Keratinocyte (primary cell): ENCODE measurements at regions not wholly inside any gene's neighbourhood (a gene's known extent, or its start where the extent isn't known, plus 50 kb on each side); places are given as distances from the start of the nearest gene placed in this dataset.

Experiments used
- EZH2 ChIP-seq: IDR thresholded peaks from one replicate; pipeline ENCODE4 v1.6.1; 2012; ENCODE audit warnings: inconsistent platforms, mild to moderate bottlenecking, low read length, moderate library complexity
- TF ChIP-seq, protein P1 (sequence below), 3 experiments: IDR thresholded peaks in 1 of 3; conservative IDR thresholded peaks in 1 of 3; optimal IDR thresholded peaks in 1 of 3; 2 replicates in 2 of 3; 3 replicates in 1 of 3; pipeline versions ENCODE3 to v1.5.1; 2011; ENCODE audit warnings: low read length in 3 of 3, mild to moderate bottlenecking in 3 of 3, moderate library complexity in 2 of 3, control low read depth in 1 of 3, inconsistent platforms in 1 of 3; ENCODE audit not compliant: insufficient read depth in 2 of 3; ENCODE audit errors: extremely low read depth in 1 of 3

DNA sequence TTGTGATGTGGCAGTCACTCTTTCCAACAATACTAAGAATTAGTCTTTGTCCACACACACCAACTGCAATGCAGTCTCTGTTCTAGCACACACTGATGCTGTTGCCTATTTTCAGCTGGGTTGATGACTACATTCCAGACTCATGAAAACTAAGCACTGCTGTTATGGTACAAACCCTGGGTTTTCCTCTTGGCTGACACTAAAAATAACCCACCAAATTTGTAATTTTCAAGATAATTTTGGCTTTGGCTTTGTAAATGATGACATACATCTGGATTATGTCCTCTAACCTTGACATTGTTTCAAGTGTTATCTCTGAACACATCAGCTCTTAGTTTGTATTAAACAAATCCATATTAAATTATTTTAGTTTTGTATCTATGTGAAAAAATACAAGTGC lies 444.8 kb downstream of the PTPRC start:
- TF ChIP-seq, protein P1, sequence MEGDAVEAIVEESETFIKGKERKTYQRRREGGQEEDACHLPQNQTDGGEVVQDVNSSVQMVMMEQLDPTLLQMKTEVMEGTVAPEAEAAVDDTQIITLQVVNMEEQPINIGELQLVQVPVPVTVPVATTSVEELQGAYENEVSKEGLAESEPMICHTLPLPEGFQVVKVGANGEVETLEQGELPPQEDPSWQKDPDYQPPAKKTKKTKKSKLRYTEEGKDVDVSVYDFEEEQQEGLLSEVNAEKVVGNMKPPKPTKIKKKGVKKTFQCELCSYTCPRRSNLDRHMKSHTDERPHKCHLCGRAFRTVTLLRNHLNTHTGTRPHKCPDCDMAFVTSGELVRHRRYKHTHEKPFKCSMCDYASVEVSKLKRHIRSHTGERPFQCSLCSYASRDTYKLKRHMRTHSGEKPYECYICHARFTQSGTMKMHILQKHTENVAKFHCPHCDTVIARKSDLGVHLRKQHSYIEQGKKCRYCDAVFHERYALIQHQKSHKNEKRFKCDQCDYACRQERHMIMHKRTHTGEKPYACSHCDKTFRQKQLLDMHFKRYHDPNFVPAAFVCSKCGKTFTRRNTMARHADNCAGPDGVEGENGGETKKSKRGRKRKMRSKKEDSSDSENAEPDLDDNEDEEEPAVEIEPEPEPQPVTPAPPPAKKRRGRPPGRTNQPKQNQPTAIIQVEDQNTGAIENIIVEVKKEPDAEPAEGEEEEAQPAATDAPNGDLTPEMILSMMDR (optimal IDR thresholded peaks at IDR 0.05 in 1 of 3, IDR thresholded peaks at IDR 0.05 in 1 of 3, conservative IDR thresholded peaks at IDR 0.05 in 1 of 3; ENCODE audit: extremely low read depth in 1 of 3, insufficient read depth in 2 of 3, low read length in 3 of 3) = no peak
- no peak for TF ChIP-seq EZH2
